ENCODE measurements at regions not wholly inside any gene's neighbourhood (a gene's known extent, or its start where the extent isn't known, plus 50 kb on each side); places are given as distances from the start of the nearest gene placed in this dataset.

- H3K27me3 ChIP-seq = no peaks in the 10 kb centered on the region
- peaks cover 8 to 10% of the 10 kb centered on the region in 2 donors for H3K4me1 ChIP-seq
- no peaks in the 10 kb centered on the region for H3K36me3 ChIP-seq
- H3K4me3 ChIP-seq (replicated peaks in 1 of 3) = no peak overlapping the region
- TF ChIP-seq POLR2A (IDR thresholded peaks at IDR 0.05) (no peak), CTCF (IDR thresholded peaks at IDR 0.05) (no peak)
- DNase-seq = no peak
- H3K27ac ChIP-seq = no peak overlapping the region
- intact Hi-C loops (cut with DNase I) = no loop called here
- H3K9me3 ChIP-seq = no peaks in the 10 kb centered on the region
- WGBS, 2 donors = 89 to 91% methylated on average over 23 of the region's 23 CpGs
These were observed 76.7 kb upstream of the C1orf174 start for GRCh38 chr1:3976821-3977220.

GRCh38 chr1:3978196-3978989 is 78.3 kb upstream of the C1orf174 start:
- Histone ChIP-seq H3K9me3 (no peaks in the 10 kb centered on the region), H3K27ac (no peak overlapping the region), H3K36me3 (no peaks in the 10 kb centered on the region), H3K4me3 (replicated peaks in 1 of 3) (no peak overlapping the region), H3K27me3 (no peaks in the 10 kb centered on the region), H3K4me1 (peaks cover 9 to 15% of the 10 kb centered on the region in 2 donors)
- TF ChIP-seq CTCF (IDR thresholded peaks at IDR 0.05) (no peak), POLR2A (IDR thresholded peaks at IDR 0.05) (no peak)
- DNase-seq = no peak
- WGBS, 2 donors = 85 to 87% methylated on average over 16 to 17 of the region's 23 CpGs
- intact Hi-C loops (cut with DNase I) = no loop called here

GRCh38 chr1:3978990-3979325 is 78.9 kb upstream of the C1orf174 start:
- H3K27me3 ChIP-seq = no peaks in the 10 kb centered on the region
- DNase-seq = no peak
- no peak overlapping the region for H3K4me3 ChIP-seq (replicated peaks in 1 of 3)
- H3K27ac ChIP-seq = no peak overlapping the region
- intact Hi-C loops (cut with DNase I) = no loop called here
- no peaks in the 10 kb centered on the region for H3K9me3 ChIP-seq
- 70 to 74% methylated on average over 9 of the region's 9 CpGs for WGBS, 2 donors
- TF ChIP-seq CTCF (IDR thresholded peaks at IDR 0.05) = no peak
- peaks cover 9 to 15% of the 10 kb centered on the region in 2 donors for H3K4me1 ChIP-seq
- H3K36me3 ChIP-seq = no peaks in the 10 kb centered on the region

GRCh38 chr1:3981261-3981660 is 81.2 kb upstream of the C1orf174 start:
- no peak for TF ChIP-seq POLR2A (IDR thresholded peaks at IDR 0.05)
- TF ChIP-seq CTCF (IDR thresholded peaks at IDR 0.05) = no peak
- Histone ChIP-seq H3K9me3 (no peaks in the 10 kb centered on the region), H3K27ac (no peak overlapping the region), H3K36me3 (no peaks in the 10 kb centered on the region), H3K4me1 (peaks cover 9 to 15% of the 10 kb centered on the region in 2 donors), H3K27me3 (no peaks in the 10 kb centered on the region), H3K4me3 (replicated peaks in 1 of 3) (no peak overlapping the region)
- 33 to 43% methylated on average over 5 of the region's 5 CpGs for WGBS, 2 donors
- intact Hi-C loops (cut with DNase I) = no loop called here
- DNase-seq = peak; percentile 26 to 51

GRCh38 chr1:3981746-3982505 is 81.9 kb upstream of the C1orf174 start:
- H3K36me3 ChIP-seq = no peaks in the 10 kb centered on the region
- H3K27me3 ChIP-seq = no peaks in the 10 kb centered on the region
- no peak overlapping the region for H3K4me3 ChIP-seq (replicated peaks in 1 of 3)
- 37 to 54% methylated on average over 9 to 11 of the region's 12 CpGs for WGBS, 2 donors
- intact Hi-C loops (cut with DNase I) = no loop called here
- no peaks in the 10 kb centered on the region for H3K9me3 ChIP-seq
- peaks cover 9 to 15% of the 10 kb centered on the region in 2 donors for H3K4me1 ChIP-seq
- H3K27ac ChIP-seq = peak overlapping the region in 1 of 3 donors; percentile 36
- TF ChIP-seq POLR2A (IDR thresholded peaks at IDR 0.05) (no peak), CTCF (IDR thresholded peaks at IDR 0.05) (no peak)
- DNase-seq = peak; percentile 67 to 77

Data from thyroid gland (tissue), 4 donors.